ENCODE measurements at regions not wholly inside any gene's neighbourhood (a gene's known extent, or its start where the extent isn't known, plus 50 kb on each side); places are given as distances from the start of the nearest gene placed in this dataset.

GRCh38 chr9:84145780-84146179, 165.2 kb downstream of the RMI1 start:
- Mint-ChIP-seq H3K27me3 (ENCODE audit: low read depth) (peaks cover 46% of the 10 kb centered on the region), H3K4me3 (no peak overlapping the region), H3K9me3 (no peaks in the 10 kb centered on the region), H3K27ac (no peak overlapping the region), H3K4me1 (peaks cover 40% of the 10 kb centered on the region), H3K36me3 (no peaks in the 10 kb centered on the region)
- CTCF ChIA-PET: no interaction called here
- TF ChIP-seq JAZF1 (CRISPR knock-in tag; IDR thresholded peaks at IDR 0.05) (no peak), AR (CRISPR knock-in tag; IDR thresholded peaks at IDR 0.05) (no peak), ZNF416 (CRISPR knock-in tag; IDR thresholded peaks at IDR 0.05) (no peak), TCF7 (CRISPR knock-in tag; IDR thresholded peaks at IDR 0.05; ENCODE audit: low read depth) (no peak), ELF4 (CRISPR knock-in tag; IDR thresholded peaks at IDR 0.05; ENCODE audit: low read depth) (no peak), RORB (CRISPR knock-in tag; IDR thresholded peaks at IDR 0.05) (no peak), MXD4 (CRISPR knock-in tag; IDR thresholded peaks at IDR 0.05; ENCODE audit: borderline replicate concordance) (no peak), EMX1 (CRISPR knock-in tag; IDR thresholded peaks at IDR 0.05) (no peak), SMAD4 (CRISPR knock-in tag; IDR thresholded peaks at IDR 0.05) (no peak), SMAD3 (CRISPR knock-in tag; IDR thresholded peaks at IDR 0.05; ENCODE audit: borderline replicate concordance) (no peak)
- TF ChIP-seq, protein P1, sequence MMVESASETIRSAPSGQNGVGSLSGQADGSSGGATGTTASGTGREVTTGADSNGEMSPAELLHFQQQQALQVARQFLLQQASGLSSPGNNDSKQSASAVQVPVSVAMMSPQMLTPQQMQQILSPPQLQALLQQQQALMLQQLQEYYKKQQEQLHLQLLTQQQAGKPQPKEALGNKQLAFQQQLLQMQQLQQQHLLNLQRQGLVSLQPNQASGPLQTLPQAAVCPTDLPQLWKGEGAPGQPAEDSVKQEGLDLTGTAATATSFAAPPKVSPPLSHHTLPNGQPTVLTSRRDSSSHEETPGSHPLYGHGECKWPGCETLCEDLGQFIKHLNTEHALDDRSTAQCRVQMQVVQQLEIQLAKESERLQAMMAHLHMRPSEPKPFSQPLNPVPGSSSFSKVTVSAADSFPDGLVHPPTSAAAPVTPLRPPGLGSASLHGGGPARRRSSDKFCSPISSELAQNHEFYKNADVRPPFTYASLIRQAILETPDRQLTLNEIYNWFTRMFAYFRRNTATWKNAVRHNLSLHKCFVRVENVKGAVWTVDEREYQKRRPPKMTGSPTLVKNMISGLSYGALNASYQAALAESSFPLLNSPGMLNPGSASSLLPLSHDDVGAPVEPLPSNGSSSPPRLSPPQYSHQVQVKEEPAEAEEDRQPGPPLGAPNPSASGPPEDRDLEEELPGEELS (CRISPR knock-in tag; IDR thresholded peaks at IDR 0.05): no peak
- TF ChIP-seq, protein P2, sequence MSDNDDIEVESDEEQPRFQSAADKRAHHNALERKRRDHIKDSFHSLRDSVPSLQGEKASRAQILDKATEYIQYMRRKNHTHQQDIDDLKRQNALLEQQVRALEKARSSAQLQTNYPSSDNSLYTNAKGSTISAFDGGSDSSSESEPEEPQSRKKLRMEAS (CRISPR knock-in tag; IDR thresholded peaks at IDR 0.05): no peak
- TF ChIP-seq, protein P3, sequence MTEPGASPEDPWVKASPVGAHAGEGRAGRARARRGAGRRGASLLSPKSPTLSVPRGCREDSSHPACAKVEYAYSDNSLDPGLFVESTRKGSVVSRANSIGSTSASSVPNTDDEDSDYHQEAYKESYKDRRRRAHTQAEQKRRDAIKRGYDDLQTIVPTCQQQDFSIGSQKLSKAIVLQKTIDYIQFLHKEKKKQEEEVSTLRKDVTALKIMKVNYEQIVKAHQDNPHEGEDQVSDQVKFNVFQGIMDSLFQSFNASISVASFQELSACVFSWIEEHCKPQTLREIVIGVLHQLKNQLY (CRISPR knock-in tag; IDR thresholded peaks at IDR 0.05): no peak
- TF ChIP-seq, protein P4, sequence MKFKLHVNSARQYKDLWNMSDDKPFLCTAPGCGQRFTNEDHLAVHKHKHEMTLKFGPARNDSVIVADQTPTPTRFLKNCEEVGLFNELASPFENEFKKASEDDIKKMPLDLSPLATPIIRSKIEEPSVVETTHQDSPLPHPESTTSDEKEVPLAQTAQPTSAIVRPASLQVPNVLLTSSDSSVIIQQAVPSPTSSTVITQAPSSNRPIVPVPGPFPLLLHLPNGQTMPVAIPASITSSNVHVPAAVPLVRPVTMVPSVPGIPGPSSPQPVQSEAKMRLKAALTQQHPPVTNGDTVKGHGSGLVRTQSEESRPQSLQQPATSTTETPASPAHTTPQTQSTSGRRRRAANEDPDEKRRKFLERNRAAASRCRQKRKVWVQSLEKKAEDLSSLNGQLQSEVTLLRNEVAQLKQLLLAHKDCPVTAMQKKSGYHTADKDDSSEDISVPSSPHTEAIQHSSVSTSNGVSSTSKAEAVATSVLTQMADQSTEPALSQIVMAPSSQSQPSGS (CRISPR knock-in tag; IDR thresholded peaks at IDR 0.05; ENCODE audit: borderline replicate concordance, low read depth): no peak
- TF ChIP-seq, protein P5, sequence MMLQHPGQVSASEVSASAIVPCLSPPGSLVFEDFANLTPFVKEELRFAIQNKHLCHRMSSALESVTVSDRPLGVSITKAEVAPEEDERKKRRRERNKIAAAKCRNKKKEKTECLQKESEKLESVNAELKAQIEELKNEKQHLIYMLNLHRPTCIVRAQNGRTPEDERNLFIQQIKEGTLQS (CRISPR knock-in tag; conservative IDR thresholded peaks at IDR 0.05): no peak
- TF ChIP-seq, protein P6, sequence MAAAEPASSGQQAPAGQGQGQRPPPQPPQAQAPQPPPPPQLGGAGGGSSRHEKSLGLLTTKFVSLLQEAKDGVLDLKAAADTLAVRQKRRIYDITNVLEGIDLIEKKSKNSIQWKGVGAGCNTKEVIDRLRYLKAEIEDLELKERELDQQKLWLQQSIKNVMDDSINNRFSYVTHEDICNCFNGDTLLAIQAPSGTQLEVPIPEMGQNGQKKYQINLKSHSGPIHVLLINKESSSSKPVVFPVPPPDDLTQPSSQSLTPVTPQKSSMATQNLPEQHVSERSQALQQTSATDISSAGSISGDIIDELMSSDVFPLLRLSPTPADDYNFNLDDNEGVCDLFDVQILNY (CRISPR knock-in tag; IDR thresholded peaks at IDR 0.05): no peak
- TF ChIP-seq, protein P7, sequence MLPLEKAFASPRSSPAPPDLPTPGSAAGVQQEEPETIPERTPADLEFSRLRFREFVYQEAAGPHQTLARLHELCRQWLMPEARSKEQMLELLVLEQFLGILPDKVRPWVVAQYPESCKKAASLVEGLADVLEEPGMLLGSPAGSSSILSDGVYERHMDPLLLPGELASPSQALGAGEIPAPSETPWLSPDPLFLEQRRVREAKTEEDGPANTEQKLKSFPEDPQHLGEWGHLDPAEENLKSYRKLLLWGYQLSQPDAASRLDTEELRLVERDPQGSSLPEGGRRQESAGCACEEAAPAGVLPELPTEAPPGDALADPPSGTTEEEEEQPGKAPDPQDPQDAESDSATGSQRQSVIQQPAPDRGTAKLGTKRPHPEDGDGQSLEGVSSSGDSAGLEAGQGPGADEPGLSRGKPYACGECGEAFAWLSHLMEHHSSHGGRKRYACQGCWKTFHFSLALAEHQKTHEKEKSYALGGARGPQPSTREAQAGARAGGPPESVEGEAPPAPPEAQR (CRISPR knock-in tag; IDR thresholded peaks at IDR 0.05): no peak
- ATAC-seq (no peak), DNase-seq (ENCODE audit: low spot score) (no peak)
- POLR2A ChIA-PET: no interaction called here
